H9 (cell line): ENCODE measurements at regions not wholly inside any gene's neighbourhood (a gene's known extent, or its start where the extent isn't known, plus 50 kb on each side); places are given as distances from the start of the nearest gene placed in this dataset.

ENCODE experiments used
- DNase-seq: peaks from one replicate; pipeline ENCODE4 v3.0.0-alpha.2; 2017
- H2AFZ ChIP-seq: one replicate; pipeline ENCODE4 v1.6.1; 2013; ENCODE audit warnings: mild to moderate bottlenecking, low read length, control low read depth, moderate library complexity
- H2AK5ac ChIP-seq: 2 replicates; pipeline ENCODE4 v1.6.1; 2013; ENCODE audit warnings: low read length, control low read depth, mixed read lengths; ENCODE audit not compliant: insufficient read length
- H2BK120ac ChIP-seq: one replicate; pipeline ENCODE4 v1.6.1; 2013; ENCODE audit warnings: low read depth, mild to moderate bottlenecking, low read length, control low read depth, inconsistent platforms; ENCODE audit not compliant: poor library complexity, severe bottlenecking
- H2BK12ac ChIP-seq: 2 replicates; pipeline ENCODE4 v1.6.1; 2013; ENCODE audit warnings: low read length, control low read depth, mixed read lengths, low read depth; ENCODE audit not compliant: insufficient read length
- H2BK15ac ChIP-seq: 2 replicates; pipeline ENCODE4 v1.6.1; 2013; ENCODE audit warnings: low read depth, low read length, control low read depth
- H2BK20ac ChIP-seq: one replicate; pipeline ENCODE4 v1.6.1; 2013; ENCODE audit warnings: low read depth, mild to moderate bottlenecking, low read length, control low read depth, inconsistent platforms; ENCODE audit not compliant: poor library complexity, severe bottlenecking
- H2BK5ac ChIP-seq: 2 replicates; pipeline ENCODE4 v1.6.1; 2013; ENCODE audit warnings: low read length, control low read depth, mixed read lengths; ENCODE audit not compliant: insufficient read length
- H3K14ac ChIP-seq: 2 replicates; pipeline ENCODE4 v1.6.1; 2013; ENCODE audit warnings: low read length, control low read depth; ENCODE audit not compliant: insufficient read depth
- H3K18ac ChIP-seq: 2 replicates; pipeline ENCODE4 v1.6.1; 2013; ENCODE audit warnings: low read depth, mild to moderate bottlenecking, mixed read lengths, low read length, control low read depth; ENCODE audit not compliant: insufficient read length
- H3K23ac ChIP-seq: 2 replicates; pipeline ENCODE4 v1.6.1; 2013; ENCODE audit warnings: low read length, control low read depth, mixed read lengths, low read depth; ENCODE audit not compliant: insufficient read length
- H3K23me2 ChIP-seq: 2 replicates; pipeline ENCODE4 v1.6.1; 2013; ENCODE audit warnings: low read depth, mild to moderate bottlenecking, mixed read lengths, low read length, control low read depth; ENCODE audit not compliant: insufficient read length, poor library complexity, severe bottlenecking
- H3K27ac ChIP-seq: 2 replicates; pipeline ENCODE4 v1.5.1; 2013; ENCODE audit warnings: low read length, control low read depth, mixed read lengths, low read depth; ENCODE audit not compliant: insufficient read length
- H3K27me3 ChIP-seq: 2 replicates; pipeline ENCODE4 v1.6.1; 2013; ENCODE audit warnings: low read length, control low read depth, inconsistent platforms; ENCODE audit not compliant: insufficient read depth
- H3K4ac ChIP-seq: 2 replicates; pipeline ENCODE4 v1.6.1; 2013; ENCODE audit warnings: low read depth, mild to moderate bottlenecking, control low read depth, inconsistent platforms, low read length, moderate library complexity
- H3K4me1 ChIP-seq: 2 replicates; pipeline ENCODE4 v1.6.1; 2013; ENCODE audit warnings: low read length, control low read depth, inconsistent platforms; ENCODE audit not compliant: insufficient read depth
- H3K4me2 ChIP-seq: 2 replicates; pipeline ENCODE4 v1.6.1; 2013; ENCODE audit warnings: low read length, control low read depth, mixed read lengths; ENCODE audit not compliant: insufficient read length, insufficient read depth
- H3K56ac ChIP-seq: 2 replicates; pipeline ENCODE4 v1.6.1; 2013; ENCODE audit warnings: low read depth, mild to moderate bottlenecking, mixed read lengths, low read length, control low read depth; ENCODE audit not compliant: insufficient read length
- H3K79me1 ChIP-seq: 2 replicates; pipeline ENCODE4 v1.6.1; 2013; ENCODE audit warnings: low read depth, mild to moderate bottlenecking, moderate library complexity, low read length, control low read depth, inconsistent platforms; ENCODE audit not compliant: insufficient read depth, poor library complexity, severe bottlenecking
- H3K79me2 ChIP-seq: 2 replicates; pipeline ENCODE4 v1.6.1; 2013; ENCODE audit warnings: low read length, control low read depth, inconsistent platforms; ENCODE audit not compliant: insufficient read depth
- H3K9ac ChIP-seq: 2 replicates; pipeline ENCODE4 v1.6.1; 2013; ENCODE audit warnings: low read length, control low read depth, mixed read lengths; ENCODE audit not compliant: insufficient read length; ENCODE audit errors: extremely low read depth
- H3K9me3 ChIP-seq: one replicate; pipeline ENCODE4 v1.6.1; 2013; ENCODE audit warnings: low read depth, low read length, inconsistent platforms; ENCODE audit not compliant: control insufficient read depth
- H3T11ph ChIP-seq: one replicate; pipeline ENCODE4 v1.6.1; 2013; ENCODE audit warnings: mild to moderate bottlenecking, low read length, control low read depth, inconsistent platforms
- H4K20me1 ChIP-seq: one replicate; pipeline ENCODE4 v1.6.1; 2013; ENCODE audit not compliant: control insufficient read depth, insufficient read length, insufficient read depth
- H4K5ac ChIP-seq: 2 replicates; pipeline ENCODE4 v1.6.1; 2013; ENCODE audit warnings: low read depth, mild to moderate bottlenecking, mixed read lengths, low read length, control low read depth; ENCODE audit not compliant: insufficient read length
- H4K8ac ChIP-seq: replicated peaks from 2 replicates; pipeline ENCODE4 v1.6.1; 2013; ENCODE audit warnings: low read length, control low read depth, mixed read lengths, low read depth; ENCODE audit not compliant: insufficient read length
- H4K91ac ChIP-seq: 2 replicates; pipeline ENCODE4 v1.6.1; 2013; ENCODE audit warnings: low read depth, mild to moderate bottlenecking, moderate library complexity, mixed read lengths, low read length, control low read depth; ENCODE audit not compliant: insufficient read length
- H3K27ac Mint-ChIP-seq, 3 experiments: 2 replicates in 2 of 3; 3 replicates in 1 of 3; pipeline ENCODE4 v1.8.0; 2020 to 2021; ENCODE audit warnings: mixed read lengths in 3 of 3, mild to moderate bottlenecking in 1 of 3, moderate library complexity in 1 of 3
- H3K27me3 Mint-ChIP-seq: 2 replicates; pipeline ENCODE4 v1.8.0; 2021; ENCODE audit warnings: low read depth, mild to moderate bottlenecking, moderate library complexity, mixed read lengths
- H3K36me3 Mint-ChIP-seq, 3 experiments: 2 replicates in 2 of 3; 3 replicates in 1 of 3; pipeline ENCODE4 v1.8.0; 2020 to 2021; ENCODE audit warnings: low read depth in 3 of 3, mixed read lengths in 3 of 3; ENCODE audit not compliant: insufficient read depth in 1 of 3
- H3K4me1 Mint-ChIP-seq, 2 experiments: 2 replicates each; pipeline ENCODE4 v1.8.0; 2020; ENCODE audit warnings: mixed read lengths in 2 of 2
- H3K4me3 Mint-ChIP-seq, 2 experiments: 2 replicates in 1 of 2; 3 replicates in 1 of 2; pipeline ENCODE4 v1.8.0; 2020 to 2021; ENCODE audit warnings: mild to moderate bottlenecking in 2 of 2, mixed read lengths in 2 of 2, moderate library complexity in 1 of 2
- H3K9me3 Mint-ChIP-seq, 2 experiments: 2 replicates in 1 of 2; 3 replicates in 1 of 2; pipeline ENCODE4 v1.8.0; 2020; ENCODE audit warnings: mild to moderate bottlenecking in 2 of 2, mixed read lengths in 2 of 2, moderate library complexity in 1 of 2
- WGBS: extraction: QIAGEN DNeasy Blood & Tissue Kit; methylation state at CpG from one replicate; pipeline ENCODE4 v1.1.7; 2013; ENCODE audit warnings: missing lambda C conversion rate, low lambda C conversion rate, mixed read lengths; ENCODE audit not compliant: insufficient read length; ENCODE audit errors: extremely low coverage; 5-methylcytosine and 5-hydroxymethylcytosine counted together
- TF ChIP-seq, protein P1 (sequence below): fragments of 200-600 bp; sonication (generic); conservative IDR thresholded peaks from 3 replicates; pipeline ENCODE4 v1.8.0; 2021; ENCODE audit warnings: antibody characterized with exemption, mild to moderate bottlenecking

DNA sequence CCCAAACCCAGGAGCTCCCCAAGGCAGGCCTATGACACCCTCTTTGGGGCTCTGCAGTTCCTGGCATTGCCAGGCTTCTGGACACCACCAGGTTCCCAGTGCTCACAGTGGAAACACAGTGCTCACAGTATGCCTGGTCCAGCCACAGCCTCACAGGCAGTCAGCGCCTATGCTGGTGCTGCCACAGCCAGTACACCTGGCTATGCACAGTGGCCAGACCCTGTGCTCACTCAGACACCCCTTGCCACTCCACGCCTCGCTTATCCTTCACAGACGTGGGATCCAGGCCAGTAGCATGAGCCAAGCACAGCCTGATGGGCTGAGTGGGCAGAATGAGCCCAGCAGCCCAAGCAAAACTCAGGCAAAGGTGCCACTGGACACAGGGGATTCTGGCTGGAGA lies 579.2 kb upstream of the ADGRL2 start:
- Histone ChIP-seq H2AFZ (no peak overlapping the region), H3K9me3 (no peaks in the 10 kb centered on the region), H3K23me2 (no peaks in the 10 kb centered on the region), H2BK20ac (no peak overlapping the region), H3K14ac (peak overlapping the region; percentile 56; the same call in 1 of the 2 replicates), H3K27me3 (no peaks in the 10 kb centered on the region), H4K5ac (no peak overlapping the region), H2BK15ac (no peak overlapping the region), H3K79me1 (no peaks in the 10 kb centered on the region), H3K9ac (no peak overlapping the region), H2AK5ac (no peak overlapping the region), H4K91ac (no peak overlapping the region), H4K8ac (peak overlapping the region; percentile 67), H3T11ph (no peak overlapping the region), H2BK12ac (no peak overlapping the region), H3K56ac (no peak overlapping the region), H3K18ac (peak overlapping the region; percentile 34), H3K4ac (no peak overlapping the region), H4K20me1 (no peaks in the 10 kb centered on the region), H3K4me1 (peaks cover 4% of the 10 kb centered on the region; the same call in 1 of the 2 replicates), H3K27ac (no peak overlapping the region), H2BK120ac (no peak overlapping the region), H3K79me2 (no peaks in the 10 kb centered on the region), H3K23ac (no peak overlapping the region), H2BK5ac (no peak overlapping the region), H3K4me2 (no peak overlapping the region)
- Mint-ChIP-seq H3K4me1 (peaks cover 16 to 23% of the 10 kb centered on the region in 2 experiments), H3K27ac (no peak overlapping the region; a peak in 1 of 7 replicates), H3K36me3 (no peaks in the 10 kb centered on the region), H3K9me3 (no peaks in the 10 kb centered on the region), H3K4me3 (no peak overlapping the region), H3K27me3 (no peaks in the 10 kb centered on the region)
- TF ChIP-seq, protein P1, sequence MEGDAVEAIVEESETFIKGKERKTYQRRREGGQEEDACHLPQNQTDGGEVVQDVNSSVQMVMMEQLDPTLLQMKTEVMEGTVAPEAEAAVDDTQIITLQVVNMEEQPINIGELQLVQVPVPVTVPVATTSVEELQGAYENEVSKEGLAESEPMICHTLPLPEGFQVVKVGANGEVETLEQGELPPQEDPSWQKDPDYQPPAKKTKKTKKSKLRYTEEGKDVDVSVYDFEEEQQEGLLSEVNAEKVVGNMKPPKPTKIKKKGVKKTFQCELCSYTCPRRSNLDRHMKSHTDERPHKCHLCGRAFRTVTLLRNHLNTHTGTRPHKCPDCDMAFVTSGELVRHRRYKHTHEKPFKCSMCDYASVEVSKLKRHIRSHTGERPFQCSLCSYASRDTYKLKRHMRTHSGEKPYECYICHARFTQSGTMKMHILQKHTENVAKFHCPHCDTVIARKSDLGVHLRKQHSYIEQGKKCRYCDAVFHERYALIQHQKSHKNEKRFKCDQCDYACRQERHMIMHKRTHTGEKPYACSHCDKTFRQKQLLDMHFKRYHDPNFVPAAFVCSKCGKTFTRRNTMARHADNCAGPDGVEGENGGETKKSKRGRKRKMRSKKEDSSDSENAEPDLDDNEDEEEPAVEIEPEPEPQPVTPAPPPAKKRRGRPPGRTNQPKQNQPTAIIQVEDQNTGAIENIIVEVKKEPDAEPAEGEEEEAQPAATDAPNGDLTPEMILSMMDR, result no peak
- WGBS, result no CpG with 5 or more reads among the region's 4 CpGs
- no peak for DNase-seq
